SIG-M5 (cell line): ENCODE measurements at regions not wholly inside any gene's neighbourhood (a gene's known extent, or its start where the extent isn't known, plus 50 kb on each side); places are given as distances from the start of the nearest gene placed in this dataset.
"Not testable (repeated sequence)": the region's sequence is repeated elsewhere in the genome, so short reads cannot be mapped to it uniquely, and the experiment has no call there.

Experiments
- DNase-seq: peaks from one replicate; lab custom pipeline; 2025; lab: John Stamatoyannopoulos, UW

- DNase-seq, result no peak
These were observed 324.9 kb downstream of the NAF1 start for GRCh38 chr4:162841753-162842152.

- no peak for DNase-seq
These were observed 326.9 kb downstream of the NAF1 start for GRCh38 chr4:162839814-162840213.

- DNase-seq, result no peak
These were observed 328.0 kb downstream of the NAF1 start for GRCh38 chr4:162838671-162839070.

GRCh38 chr4:162837679-162838078, 329.0 kb downstream of the NAF1 start:
- no peak for DNase-seq

- DNase-seq, result no peak
These were observed 329.4 kb downstream of the NAF1 start for GRCh38 chr4:162837241-162837640.

GRCh38 chr4:162836773-162837172, 329.9 kb downstream of the NAF1 start:
- DNase-seq, result no peak

- not testable (repeated sequence) for DNase-seq
These were observed 330.4 kb downstream of the NAF1 start for GRCh38 chr4:162836258-162836657.

GRCh38 chr4:162830899-162831298, 335.8 kb downstream of the NAF1 start:
- DNase-seq, result no peak

GRCh38 chr4:162817374-162817773, 349.3 kb downstream of the NAF1 start:
- not testable (repeated sequence) for DNase-seq

GRCh38 chr4:162804351-162804924, 362.3 kb downstream of the NAF1 start:
- DNase-seq, result no peak

- DNase-seq, result no peak
These were observed 363.3 kb downstream of the NAF1 start for GRCh38 chr4:162803378-162803777.

GRCh38 chr4:162797108-162797507, 369.6 kb downstream of the NAF1 start:
- DNase-seq, result no peak

GRCh38 chr4:162793571-162793970, 373.1 kb downstream of the NAF1 start:
- no peak for DNase-seq

GRCh38 chr4:162793004-162793403, 373.7 kb downstream of the NAF1 start:
- DNase-seq, result no peak

GRCh38 chr4:162791226-162791625, 375.5 kb downstream of the NAF1 start:
- no peak for DNase-seq

- no peak for DNase-seq
These were observed 379.6 kb downstream of the NAF1 start for GRCh38 chr4:162787120-162787519.

GRCh38 chr4:162782778-162783525, 383.7 kb downstream of the NAF1 start:
- DNase-seq, result no peak

GRCh38 chr4:162782096-162782777, 384.5 kb downstream of the NAF1 start:
- no peak for DNase-seq

GRCh38 chr4:162770761-162771490, 395.8 kb downstream of the NAF1 start:
- DNase-seq, result no peak

- DNase-seq, result no peak
These were observed 399.6 kb downstream of the NAF1 start for GRCh38 chr4:162767083-162767482.

- no peak for DNase-seq
These were observed 404.7 kb downstream of the NAF1 start for GRCh38 chr4:162761965-162762364.

GRCh38 chr4:162740228-162740627, 426.5 kb downstream of the NAF1 start:
- not testable (repeated sequence) for DNase-seq

- not testable (repeated sequence) for DNase-seq
These were observed 427.1 kb downstream of the NAF1 start for GRCh38 chr4:162739596-162739995.
